T-cell (primary cell): ENCODE measurements at regions not wholly inside any gene's neighbourhood (a gene's known extent, or its start where the extent isn't known, plus 50 kb on each side); places are given as distances from the start of the nearest gene placed in this dataset.

Experiments
- ATAC-seq, 4 experiments: fragments of 200-7000 bp in 3 of 4; fragments of 150-1000 bp in 1 of 4; cut with Tn5 transposase; replicated peaks in 1 of 4; 1 replicate in 3 of 4; 2 replicates in 1 of 4; pipeline ENCODE4 v1.10.0; 2021; ENCODE audit warnings: moderate library complexity in 3 of 4, mild to moderate bottlenecking in 2 of 4, moderate number of reproducible peaks in 1 of 4
- CTCF ChIA-PET, 2 donors: fragments of 300-600 bp; sonication (Branson Sonifier 250); formaldehyde crosslinking; loops; one replicate each; lab custom pipeline; 2022; ENCODE audit warnings: antibody characterized with exemption in 2 of 2; lab: Charles Lee
- POLR2A ChIA-PET, 2 donors: fragments of 300-600 bp; sonication (Branson Sonifier 250); formaldehyde crosslinking; loops; one replicate each; lab custom pipeline; 2022; ENCODE audit warnings: antibody characterized with exemption in 2 of 2; lab: Charles Lee
- DNase-seq, 35 experiments: peaks; one replicate each; pipeline versions ENCODE4 v3.0.0 to v3.0.0-alpha.2; 2013 to 2023
- H3K27ac ChIP-seq: one replicate; pipeline ENCODE4 v1.5.1; 2013; ENCODE audit warnings: low read length
- H3K27me3 ChIP-seq, 2 experiments: replicated peaks in 1 of 2; 1 replicate in 1 of 2; 2 replicates in 1 of 2; pipeline versions ENCODE4 v1.6.1 to v1.7.0; 2013; ENCODE audit warnings: low read length in 1 of 2, mixed read lengths in 1 of 2; ENCODE audit not compliant: control insufficient read depth in 2 of 2, insufficient read depth in 2 of 2; ENCODE audit errors: extremely low read depth in 1 of 2
- H3K36me3 ChIP-seq, 2 donors: 1 replicate in 1 of 2; 2 replicates in 1 of 2; pipeline versions ENCODE4 v1.6.1 to v1.7.0; 2013; ENCODE audit warnings: low read length in 1 of 2; ENCODE audit not compliant: control insufficient read depth in 2 of 2, insufficient read depth in 1 of 2; ENCODE audit errors: extremely low read depth in 1 of 2
- H3K4me1 ChIP-seq, 2 experiments: 1 replicate in 1 of 2; 2 replicates in 1 of 2; pipeline versions ENCODE4 v1.6.1 to v1.7.0; 2013; ENCODE audit warnings: low read length in 2 of 2, mixed read lengths in 1 of 2; ENCODE audit not compliant: insufficient read depth in 2 of 2, control insufficient read depth in 1 of 2; ENCODE audit errors: extremely low read depth in 1 of 2
- H3K4me3 ChIP-seq, 2 donors: 1 replicate in 1 of 2; 2 replicates in 1 of 2; pipeline versions ENCODE4 v1.5.1 to v1.7.0; 2013; ENCODE audit warnings: mild to moderate bottlenecking in 2 of 2, low read length in 1 of 2, moderate library complexity in 1 of 2; ENCODE audit not compliant: control insufficient read depth in 1 of 2; ENCODE audit errors: extremely low read depth in 1 of 2
- H3K9me3 ChIP-seq: 2 replicates; pipeline ENCODE4 v1.7.0; 2013
- H3K27ac Mint-ChIP-seq, 2 donors: one replicate each; pipeline ENCODE4 v1.8.0; 2020 to 2021; ENCODE audit warnings: mild to moderate bottlenecking in 2 of 2, mixed read lengths in 2 of 2
- H3K27me3 Mint-ChIP-seq, 2 donors: one replicate each; pipeline ENCODE4 v1.8.0; 2021 to 2022; ENCODE audit warnings: mixed read lengths in 2 of 2
- H3K36me3 Mint-ChIP-seq: one replicate; pipeline ENCODE4 v1.8.0; 2021; ENCODE audit warnings: mixed read lengths
- H3K4me1 Mint-ChIP-seq, 3 donors: one replicate each; pipeline ENCODE4 v1.8.0; 2020 to 2022; ENCODE audit warnings: mixed read lengths in 3 of 3, mild to moderate bottlenecking in 1 of 3
- H3K4me3 Mint-ChIP-seq, 3 donors: one replicate each; pipeline ENCODE4 v1.8.0; 2020 to 2022; ENCODE audit warnings: mild to moderate bottlenecking in 3 of 3, mixed read lengths in 3 of 3, moderate library complexity in 3 of 3
- H3K9me3 Mint-ChIP-seq, 3 donors: one replicate each; pipeline ENCODE4 v1.8.0; 2020 to 2022; ENCODE audit warnings: mixed read lengths in 3 of 3
- WGBS: methylation state at CpG from one replicate; pipeline ENCODE4 v1.1.5; 2013; ENCODE audit warnings: missing lambda C conversion rate; ENCODE audit not compliant: insufficient coverage; 5-methylcytosine and 5-hydroxymethylcytosine counted together

GRCh38 chr9:95592931-95593330, 76.2 kb upstream of the PTCH1 start:
- POLR2A ChIA-PET = no interaction called here
- 58% methylated on average over 2 of the region's 5 CpGs for WGBS
- CTCF ChIA-PET = no interaction called here
- ATAC-seq (no peak), DNase-seq (no peak)
- H3K4me3 ChIP-seq = no peak overlapping the region
- no peaks in the 10 kb centered on the region for H3K4me1 ChIP-seq
- Mint-ChIP-seq H3K36me3 (no peaks in the 10 kb centered on the region), H3K27me3 (peaks cover 7% of the 10 kb centered on the region in 2 donors), H3K4me3 (no peak overlapping the region), H3K9me3 (no peaks in the 10 kb centered on the region), H3K4me1 (peaks cover 0 to 7% (median 0%) of the 10 kb centered on the region in 3 donors), H3K27ac (no peak overlapping the region)
- no peaks in the 10 kb centered on the region for H3K9me3 ChIP-seq
- no peaks in the 10 kb centered on the region for H3K36me3 ChIP-seq
- no peak overlapping the region for H3K27ac ChIP-seq
- H3K27me3 ChIP-seq = peaks cover 0 to 5% of the 10 kb centered on the region in 2 experiments

DNA sequence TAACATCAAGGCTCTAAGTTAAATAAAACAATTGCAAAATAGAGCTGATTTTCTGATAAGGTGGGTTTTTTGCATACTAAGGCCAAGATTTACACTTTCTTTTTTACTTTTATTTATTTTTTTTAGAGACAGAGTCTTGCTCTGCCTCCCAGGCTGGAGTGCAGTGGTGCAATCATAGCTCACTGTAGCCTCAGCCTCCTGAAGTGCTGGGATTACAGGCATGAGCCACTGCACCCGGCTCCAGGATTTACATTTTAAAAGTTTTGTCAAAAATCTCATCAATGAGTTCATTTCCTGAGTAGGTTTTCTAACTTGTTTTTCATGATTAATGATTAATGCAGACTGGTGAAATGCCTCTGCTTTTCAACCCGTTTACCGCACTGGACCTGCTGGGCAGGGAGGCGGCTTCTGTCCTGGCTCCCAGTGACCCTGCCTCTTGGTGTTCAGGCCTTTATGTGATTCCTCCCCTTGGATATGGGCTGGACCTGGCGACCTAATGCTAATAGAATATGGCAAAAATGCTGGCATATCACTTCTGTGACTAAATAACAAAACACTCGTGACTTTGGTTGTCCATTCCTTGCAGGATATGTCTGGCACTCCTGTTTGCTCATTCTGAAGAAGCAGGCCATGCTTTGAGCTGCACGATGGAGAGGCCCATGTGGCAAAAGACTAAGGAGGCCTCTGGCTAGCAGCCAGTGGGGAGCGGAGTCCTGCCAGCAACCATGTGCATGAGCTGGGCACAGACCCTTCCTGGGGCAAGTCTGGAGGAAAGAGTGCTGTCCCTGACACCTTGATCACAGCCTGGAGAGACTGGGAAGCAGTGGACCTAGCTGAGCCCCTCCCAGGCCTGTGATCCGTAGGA, 72.2 kb upstream of the PTCH1 start:
- Mint-ChIP-seq H3K36me3 (no peaks in the 10 kb centered on the region), H3K4me3 (no peak overlapping the region), H3K27ac (no peak overlapping the region), H3K27me3 (peaks cover 9 to 11% of the 10 kb centered on the region in 2 donors), H3K9me3 (no peaks in the 10 kb centered on the region), H3K4me1 (peaks cover 0 to 7% (median 0%) of the 10 kb centered on the region in 3 donors)
- no peak for ATAC-seq
- 77% methylated on average over 3 of the region's 9 CpGs for WGBS
- H3K36me3 ChIP-seq = no peaks in the 10 kb centered on the region
- H3K4me3 ChIP-seq = no peak overlapping the region
- no peak for DNase-seq
- ChIA-PET POLR2A (no interaction called here), CTCF (no interaction called here)
- H3K4me1 ChIP-seq = no peaks in the 10 kb centered on the region
- no peak overlapping the region for H3K27ac ChIP-seq
- peaks cover 0 to 13% of the 10 kb centered on the region in 2 experiments for H3K27me3 ChIP-seq
- H3K9me3 ChIP-seq = no peaks in the 10 kb centered on the region

GRCh38 chr9:95587021-95587964, 70.5 kb upstream of the PTCH1 start:
- 67% methylated on average over 4 of the region's 10 CpGs for WGBS
- POLR2A ChIA-PET = interaction anchor here in 1 of 2 donors (0.7 kb wide), 1 partner anchor 412 kb away, joined by 3 read pairs; no protein-coding TSS in a partner anchor
- peaks cover 0 to 13% of the 10 kb centered on the region in 2 experiments for H3K27me3 ChIP-seq

GRCh38 chr9:95586326-95586725, 69.6 kb upstream of the PTCH1 start:
- no peak overlapping the region for H3K4me3 ChIP-seq
- no peaks in the 10 kb centered on the region for H3K4me1 ChIP-seq
- H3K36me3 ChIP-seq = no peaks in the 10 kb centered on the region
- DNase-seq (no peak), ATAC-seq (no peak)
- Mint-ChIP-seq H3K27me3 (peaks cover 9 to 14% of the 10 kb centered on the region in 2 donors), H3K27ac (no peak overlapping the region), H3K9me3 (no peaks in the 10 kb centered on the region), H3K36me3 (no peaks in the 10 kb centered on the region), H3K4me1 (peaks cover 0 to 7% (median 0%) of the 10 kb centered on the region in 3 donors), H3K4me3 (no peak overlapping the region)
- H3K27ac ChIP-seq = no peak overlapping the region
- WGBS = 88% methylated on average over 7 of the region's 8 CpGs
- H3K9me3 ChIP-seq = no peaks in the 10 kb centered on the region
- H3K27me3 ChIP-seq = peaks cover 0 to 13% of the 10 kb centered on the region in 2 experiments
- POLR2A ChIA-PET = no interaction called here
- CTCF ChIA-PET = interaction anchor here in 1 of 2 donors (0.6 kb wide), 1 partner anchor 202 kb away, joined by 7 read pairs; no protein-coding TSS in a partner anchor

More at GRCh38 chr9:95587021-95587964, 70.5 kb upstream of the PTCH1 start:
- Histone ChIP-seq H3K27ac (no peak overlapping the region), H3K36me3 (no peaks in the 10 kb centered on the region), H3K4me3 (no peak overlapping the region), H3K9me3 (no peaks in the 10 kb centered on the region), H3K4me1 (no peaks in the 10 kb centered on the region)
- DNase-seq (no peak), ATAC-seq (no peak)
- Mint-ChIP-seq H3K4me1 (peaks cover 0 to 7% (median 0%) of the 10 kb centered on the region in 3 donors), H3K4me3 (no peak overlapping the region), H3K36me3 (no peaks in the 10 kb centered on the region), H3K27me3 (peaks cover 9 to 11% of the 10 kb centered on the region in 2 donors), H3K27ac (no peak overlapping the region), H3K9me3 (no peaks in the 10 kb centered on the region)
- CTCF ChIA-PET = interaction anchor here in 1 of 2 donors (0.6 kb wide), 1 partner anchor 203 kb away, joined by 7 read pairs; no protein-coding TSS in a partner anchor

GRCh38 chr9:95585824-95586223, 69.1 kb upstream of the PTCH1 start:
- Mint-ChIP-seq H3K4me1 (peaks cover 0 to 7% (median 0%) of the 10 kb centered on the region in 3 donors), H3K9me3 (no peaks in the 10 kb centered on the region), H3K4me3 (no peak overlapping the region), H3K27ac (no peak overlapping the region), H3K27me3 (peaks cover 9 to 14% of the 10 kb centered on the region in 2 donors), H3K36me3 (no peaks in the 10 kb centered on the region)
- ATAC-seq = no peak
- H3K27ac ChIP-seq = no peak overlapping the region
- H3K36me3 ChIP-seq = no peaks in the 10 kb centered on the region
- 90% methylated on average over 9 of the region's 11 CpGs for WGBS
- H3K9me3 ChIP-seq = no peaks in the 10 kb centered on the region
- POLR2A ChIA-PET = no interaction called here
- DNase-seq = no peak
- no peak overlapping the region for H3K4me3 ChIP-seq
- peaks cover 0 to 13% of the 10 kb centered on the region in 2 experiments for H3K27me3 ChIP-seq
- CTCF ChIA-PET = no interaction called here
- H3K4me1 ChIP-seq = no peaks in the 10 kb centered on the region

GRCh38 chr9:95584176-95584575, 67.4 kb upstream of the PTCH1 start:
- DNase-seq (no peak), ATAC-seq (no peak)
- Mint-ChIP-seq H3K4me1 (no peaks in the 10 kb centered on the region), H3K4me3 (no peak overlapping the region), H3K9me3 (no peaks in the 10 kb centered on the region), H3K27me3 (peaks cover 5 to 11% of the 10 kb centered on the region in 2 donors), H3K27ac (no peak overlapping the region), H3K36me3 (no peaks in the 10 kb centered on the region)
- Histone ChIP-seq H3K4me3 (no peak overlapping the region), H3K27ac (no peak overlapping the region), H3K4me1 (no peaks in the 10 kb centered on the region), H3K9me3 (no peaks in the 10 kb centered on the region), H3K27me3 (peaks cover 0 to 10% of the 10 kb centered on the region in 2 experiments), H3K36me3 (no peaks in the 10 kb centered on the region)
- 75% methylated on average over 5 of the region's 10 CpGs for whole genome bisulfite sequencing
- ChIA-PET POLR2A (no interaction called here), CTCF (no interaction called here)
